IPS-20b (cell line): ENCODE measurements at regions not wholly inside any gene's neighbourhood (a gene's known extent, or its start where the extent isn't known, plus 50 kb on each side); places are given as distances from the start of the nearest gene placed in this dataset.
"Not testable (repeated sequence)": the region's sequence is repeated elsewhere in the genome, so short reads cannot be mapped to it uniquely, and the experiment has no call there.

ENCODE experiments used
- H3K27ac ChIP-seq: one replicate; pipeline ENCODE4 v1.5.1; 2013; ENCODE audit warnings: low read length
- H3K27me3 ChIP-seq: 2 replicates; pipeline ENCODE4 v1.6.1; 2013; ENCODE audit warnings: mild to moderate bottlenecking, low read length, inconsistent platforms; ENCODE audit not compliant: insufficient read depth
- H3K36me3 ChIP-seq: 2 replicates; pipeline ENCODE4 v1.6.1; 2013; ENCODE audit warnings: low read depth, mild to moderate bottlenecking, inconsistent platforms, low read length, moderate library complexity; ENCODE audit not compliant: insufficient read depth
- H3K4me1 ChIP-seq: 2 replicates; pipeline ENCODE4 v1.6.1; 2013; ENCODE audit warnings: mild to moderate bottlenecking, control low read depth, inconsistent platforms, low read length, moderate library complexity; ENCODE audit not compliant: insufficient read depth
- H3K4me3 ChIP-seq: 2 replicates; pipeline ENCODE4 v1.5.1; 2013; ENCODE audit warnings: mild to moderate bottlenecking, low read length, inconsistent platforms
- H3K9ac ChIP-seq: 2 replicates; pipeline ENCODE4 v1.6.1; 2013; ENCODE audit warnings: low read depth, mild to moderate bottlenecking, inconsistent platforms, low read length, moderate library complexity
- H3K9me3 ChIP-seq: 2 replicates; pipeline ENCODE4 v1.6.1; 2013; ENCODE audit warnings: mild to moderate bottlenecking, low read depth, low read length, inconsistent platforms; ENCODE audit not compliant: insufficient read depth

DNA sequence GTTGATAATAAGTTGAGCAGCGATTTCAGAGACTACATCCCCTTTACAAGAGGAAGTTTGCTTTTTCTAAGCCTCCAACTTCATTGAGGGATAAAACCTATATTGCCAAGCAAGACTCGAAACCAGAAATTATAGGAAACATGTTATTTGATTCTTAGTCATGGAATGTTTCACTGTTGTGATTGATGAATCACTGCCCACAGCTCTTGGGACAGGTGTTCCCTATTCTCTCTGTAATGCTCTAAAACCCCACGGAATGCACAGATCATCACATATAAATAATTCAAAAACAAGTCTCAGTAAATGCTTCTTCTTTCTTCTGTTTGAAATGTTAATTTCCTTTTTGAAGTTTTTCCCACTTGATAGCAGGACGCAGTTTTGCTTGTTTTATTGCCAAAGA is 809.5 kb upstream of the GOT2 start:
- Histone ChIP-seq H3K27me3 (no peaks in the 10 kb centered on the region), H3K36me3 (no peaks in the 10 kb centered on the region), H3K9me3 (no peaks in the 10 kb centered on the region), H3K27ac (no peak overlapping the region), H3K4me1 (no peaks in the 10 kb centered on the region), H3K4me3 (no peak overlapping the region), H3K9ac (no peak overlapping the region)

DNA sequence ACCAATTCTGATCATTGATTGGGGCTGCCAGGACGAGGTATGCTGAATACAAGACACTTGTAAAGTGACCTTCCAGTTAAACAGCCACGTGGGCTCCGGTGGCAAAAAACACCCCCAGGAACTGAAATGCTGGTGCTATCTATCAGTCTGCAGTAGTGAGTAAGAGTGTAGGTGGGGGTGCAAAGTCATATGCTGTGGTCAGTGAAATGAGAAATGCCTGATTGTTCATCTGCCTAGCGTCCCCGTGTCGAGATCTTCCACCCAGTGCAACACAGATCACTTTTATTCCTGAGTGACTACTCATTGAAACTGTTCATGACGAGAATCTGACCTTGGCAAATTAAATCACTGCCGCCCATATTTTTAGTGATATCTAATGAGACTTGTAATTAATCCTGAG is 806.5 kb upstream of the GOT2 start:
- Histone ChIP-seq H3K36me3 (no peaks in the 10 kb centered on the region), H3K4me3 (no peak overlapping the region)

GRCh38 chr16:59535298-59535697 is 801.2 kb upstream of the GOT2 start:
- no peaks in the 10 kb centered on the region for H3K4me1 ChIP-seq
- no peak overlapping the region for H3K4me3 ChIP-seq
- H3K9ac ChIP-seq, result no peak overlapping the region
- no peaks in the 10 kb centered on the region for H3K9me3 ChIP-seq
- H3K36me3 ChIP-seq, result no peaks in the 10 kb centered on the region
- H3K27ac ChIP-seq, result no peak overlapping the region
- H3K27me3 ChIP-seq, result no peaks in the 10 kb centered on the region

More for the DNA sequence above, 806.5 kb upstream of the GOT2 start:
- Histone ChIP-seq H3K27me3 (no peaks in the 10 kb centered on the region), H3K4me1 (no peaks in the 10 kb centered on the region), H3K9me3 (no peaks in the 10 kb centered on the region), H3K9ac (no peak overlapping the region), H3K27ac (no peak overlapping the region)

DNA sequence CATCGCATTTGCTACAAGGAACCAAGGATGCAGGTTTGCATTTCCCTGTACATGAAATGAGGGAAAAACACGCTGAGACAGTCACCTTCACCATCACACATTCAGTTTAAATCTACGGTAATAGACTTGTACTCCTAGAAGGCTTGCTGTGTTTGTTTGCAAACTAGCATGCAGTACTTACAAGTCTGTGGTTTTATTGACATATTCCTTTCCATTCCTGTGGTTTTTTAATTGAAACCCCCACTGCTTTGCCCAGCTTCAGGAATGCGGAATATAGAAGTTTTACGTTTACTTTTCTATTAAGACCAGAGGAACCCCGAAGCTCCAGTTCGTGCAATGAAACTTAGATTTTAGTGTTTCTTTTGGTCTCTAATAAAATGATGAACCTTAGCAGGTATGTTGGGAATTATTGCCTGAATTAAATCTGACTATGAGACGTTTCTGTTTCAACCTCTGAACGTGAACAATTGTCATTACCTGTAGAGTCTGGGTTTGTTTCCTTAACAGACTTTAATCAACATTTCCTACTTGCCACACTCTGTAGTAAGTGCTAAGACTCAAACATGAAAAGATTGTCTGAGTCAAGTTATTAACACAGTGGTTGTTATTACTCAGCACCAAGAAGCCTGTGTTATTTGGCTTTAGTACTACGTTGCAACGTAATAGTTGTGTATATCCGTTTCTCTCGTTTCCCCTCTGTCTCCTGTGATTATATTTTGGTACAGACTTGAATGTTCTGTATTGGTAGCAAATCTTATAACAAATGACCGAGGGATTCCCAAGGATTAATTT is 793.3 kb upstream of the GOT2 start:
- Histone ChIP-seq H3K4me3 (no peak overlapping the region), H3K9ac (no peak overlapping the region), H3K4me1 (0 out of 2 replicates have a peak, but pooled peaks cover 2% of the 10 kb centered on the region), H3K9me3 (no peaks in the 10 kb centered on the region), H3K27ac (no peak overlapping the region), H3K27me3 (no peaks in the 10 kb centered on the region), H3K36me3 (no peaks in the 10 kb centered on the region)

DNA sequence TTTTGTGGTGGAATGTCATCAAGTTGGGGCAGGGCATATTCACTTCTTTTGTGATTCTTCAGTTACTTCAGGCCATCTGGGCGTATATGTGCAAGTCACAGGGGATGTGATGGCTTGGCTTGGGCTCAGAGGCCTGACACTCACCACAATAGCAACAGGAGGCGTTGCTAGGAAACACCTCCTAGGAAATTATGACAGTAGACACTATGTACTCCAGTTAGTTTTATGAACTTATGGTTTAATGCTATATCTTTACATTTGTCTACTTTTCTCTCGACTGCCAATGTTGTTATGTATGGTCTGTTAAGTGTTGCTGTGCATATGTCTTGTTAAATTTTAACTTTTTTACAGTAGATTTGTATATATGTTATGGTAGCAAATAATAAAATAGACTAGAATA is 788.7 kb upstream of the GOT2 start:
- 0 out of 2 replicates have a peak, but pooled peaks cover 2% of the 10 kb centered on the region for H3K4me1 ChIP-seq
- H3K27ac ChIP-seq, result no peak overlapping the region
- H3K9ac ChIP-seq, result no peak overlapping the region
- H3K4me3 ChIP-seq, result no peak overlapping the region
- no peaks in the 10 kb centered on the region for H3K36me3 ChIP-seq
- no peaks in the 10 kb centered on the region for H3K27me3 ChIP-seq
- no peaks in the 10 kb centered on the region for H3K9me3 ChIP-seq

DNA sequence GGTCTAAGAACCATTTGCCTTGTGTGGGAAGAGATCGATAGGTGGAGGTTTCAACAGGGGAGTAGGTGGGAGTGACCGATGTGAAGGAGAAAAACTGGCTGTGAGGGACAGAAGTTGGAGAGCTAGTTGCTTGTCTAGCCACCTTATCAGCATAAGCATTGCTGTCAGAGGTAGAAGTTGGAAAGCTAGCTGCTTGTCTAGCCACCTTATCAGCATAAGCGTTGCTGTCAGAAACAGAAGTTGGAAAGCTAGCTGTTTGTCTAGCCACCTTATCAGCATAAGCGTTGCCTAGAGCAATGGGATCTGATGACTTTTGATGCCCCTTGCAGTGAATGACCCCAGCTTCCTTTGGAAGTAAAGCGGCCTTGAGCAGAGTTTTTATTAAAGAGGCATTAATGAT is 784.6 kb upstream of the GOT2 start:
- H3K4me3 ChIP-seq, H3K27me3 ChIP-seq, H3K9me3 ChIP-seq, H3K36me3 ChIP-seq, H3K27ac ChIP-seq, H3K4me1 ChIP-seq, H3K9ac ChIP-seq: not testable (repeated sequence)

- Histone ChIP-seq H3K9ac (no peak overlapping the region), H3K27me3 (no peaks in the 10 kb centered on the region), H3K4me3 (no peak overlapping the region), H3K36me3 (no peaks in the 10 kb centered on the region), H3K4me1 (0 out of 2 replicates have a peak, but pooled peaks cover 3% of the 10 kb centered on the region), H3K9me3 (no peaks in the 10 kb centered on the region), H3K27ac (no peak overlapping the region)
Observed at GRCh38 chr16:59514651-59515050, 780.5 kb upstream of the GOT2 start.

DNA sequence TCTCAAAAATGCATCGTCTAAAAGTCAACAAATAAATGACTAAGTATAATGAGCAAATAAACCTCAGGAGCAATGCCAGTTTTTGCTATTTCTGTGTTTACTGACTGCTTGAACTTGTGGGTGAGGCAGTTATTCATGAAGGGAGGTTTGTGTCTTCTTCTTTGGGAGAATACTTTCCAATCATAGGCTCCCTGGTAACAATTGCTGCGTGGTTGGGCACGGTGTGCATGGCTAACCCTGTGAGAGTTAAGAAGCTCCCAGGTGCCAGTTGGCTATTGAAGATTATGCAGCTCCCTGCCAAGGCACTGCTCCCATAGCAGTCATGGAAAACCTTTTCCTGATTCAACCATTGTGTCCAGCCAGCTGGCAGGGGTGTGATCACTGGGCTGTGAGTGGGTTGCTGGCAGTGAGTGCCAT is 775.9 kb upstream of the GOT2 start:
- Histone ChIP-seq H3K27ac (no peak overlapping the region), H3K9me3 (no peaks in the 10 kb centered on the region), H3K4me3 (no peak overlapping the region), H3K27me3 (no peaks in the 10 kb centered on the region), H3K36me3 (no peaks in the 10 kb centered on the region), H3K9ac (no peak overlapping the region), H3K4me1 (0 out of 2 replicates have a peak, but pooled peaks cover 3% of the 10 kb centered on the region)

GRCh38 chr16:59500601-59501000 is 766.5 kb upstream of the GOT2 start:
- Histone ChIP-seq H3K27me3 (no peaks in the 10 kb centered on the region), H3K4me1 (no peaks in the 10 kb centered on the region), H3K27ac (no peak overlapping the region), H3K9ac (no peak overlapping the region), H3K36me3 (no peaks in the 10 kb centered on the region), H3K4me3 (no peak overlapping the region), H3K9me3 (no peaks in the 10 kb centered on the region)

- Histone ChIP-seq H3K4me3 (no peak overlapping the region), H3K27me3 (no peaks in the 10 kb centered on the region), H3K9ac (no peak overlapping the region), H3K27ac (no peak overlapping the region), H3K4me1 (no peaks in the 10 kb centered on the region), H3K36me3 (no peaks in the 10 kb centered on the region), H3K9me3 (no peaks in the 10 kb centered on the region)
Observed at GRCh38 chr16:59487067-59487466, 753.0 kb upstream of the GOT2 start.

DNA sequence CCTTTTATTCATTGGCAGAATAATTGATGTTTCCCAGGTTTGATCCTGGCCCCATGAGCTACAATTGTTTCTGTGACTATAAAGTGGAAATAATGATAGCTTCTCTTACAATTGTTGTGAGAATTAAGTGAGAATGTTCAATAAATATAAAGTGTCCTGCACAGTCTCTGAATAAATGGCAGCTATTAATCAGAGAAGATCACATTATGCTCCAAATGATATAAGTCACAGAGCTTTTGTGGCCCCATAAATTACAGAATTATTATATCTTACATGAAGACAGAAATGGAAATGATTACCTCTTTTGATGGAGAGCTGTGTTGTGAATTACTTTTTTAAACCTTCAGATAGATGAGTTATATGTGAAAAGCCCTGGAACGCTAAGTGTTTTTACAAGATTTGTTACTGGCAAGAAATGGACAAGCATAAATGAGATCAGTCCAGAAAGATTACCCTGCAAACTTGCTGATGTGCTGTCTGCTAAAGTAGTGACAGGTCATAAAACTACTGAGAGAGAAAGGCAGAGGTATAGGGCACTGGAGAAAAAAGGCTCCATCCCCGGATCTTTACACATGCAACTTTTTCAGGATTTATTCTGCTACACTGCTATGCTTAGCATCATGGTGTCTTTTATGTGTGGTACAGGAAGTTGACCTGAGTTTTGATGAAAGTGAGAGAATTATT is 750.9 kb upstream of the GOT2 start:
- H3K27me3 ChIP-seq, result no peaks in the 10 kb centered on the region
- H3K9me3 ChIP-seq, result no peaks in the 10 kb centered on the region
- H3K36me3 ChIP-seq, result no peaks in the 10 kb centered on the region
- no peak overlapping the region for H3K27ac ChIP-seq
- no peak overlapping the region for H3K9ac ChIP-seq
- H3K4me1 ChIP-seq, result no peaks in the 10 kb centered on the region
- H3K4me3 ChIP-seq, result no peak overlapping the region

- H3K9me3 ChIP-seq, result no peaks in the 10 kb centered on the region
- no peak overlapping the region for H3K4me3 ChIP-seq
- H3K36me3 ChIP-seq, result no peaks in the 10 kb centered on the region
- H3K9ac ChIP-seq, result no peak overlapping the region
- no peak overlapping the region for H3K27ac ChIP-seq
- no peaks in the 10 kb centered on the region for H3K4me1 ChIP-seq
- no peaks in the 10 kb centered on the region for H3K27me3 ChIP-seq
Observed at GRCh38 chr16:59478838-59479237, 744.7 kb upstream of the GOT2 start.
